H9 (cell line): ENCODE measurements at regions not wholly inside any gene's neighbourhood (a gene's known extent, or its start where the extent isn't known, plus 50 kb on each side); places are given as distances from the start of the nearest gene placed in this dataset.

Experiments used
- DNase-seq: peaks from one replicate; pipeline ENCODE4 v3.0.0-alpha.2; 2017
- H2AFZ ChIP-seq: one replicate; pipeline ENCODE4 v1.6.1; 2013; ENCODE audit warnings: mild to moderate bottlenecking, low read length, control low read depth, moderate library complexity
- H2AK5ac ChIP-seq: 2 replicates; pipeline ENCODE4 v1.6.1; 2013; ENCODE audit warnings: low read length, control low read depth, mixed read lengths; ENCODE audit not compliant: insufficient read length
- H2BK120ac ChIP-seq: one replicate; pipeline ENCODE4 v1.6.1; 2013; ENCODE audit warnings: low read depth, mild to moderate bottlenecking, low read length, control low read depth, inconsistent platforms; ENCODE audit not compliant: poor library complexity, severe bottlenecking
- H2BK12ac ChIP-seq: 2 replicates; pipeline ENCODE4 v1.6.1; 2013; ENCODE audit warnings: low read length, control low read depth, mixed read lengths, low read depth; ENCODE audit not compliant: insufficient read length
- H2BK15ac ChIP-seq: 2 replicates; pipeline ENCODE4 v1.6.1; 2013; ENCODE audit warnings: low read depth, low read length, control low read depth
- H2BK20ac ChIP-seq: one replicate; pipeline ENCODE4 v1.6.1; 2013; ENCODE audit warnings: low read depth, mild to moderate bottlenecking, low read length, control low read depth, inconsistent platforms; ENCODE audit not compliant: poor library complexity, severe bottlenecking
- H2BK5ac ChIP-seq: 2 replicates; pipeline ENCODE4 v1.6.1; 2013; ENCODE audit warnings: low read length, control low read depth, mixed read lengths; ENCODE audit not compliant: insufficient read length
- H3K14ac ChIP-seq: 2 replicates; pipeline ENCODE4 v1.6.1; 2013; ENCODE audit warnings: low read length, control low read depth; ENCODE audit not compliant: insufficient read depth
- H3K18ac ChIP-seq: 2 replicates; pipeline ENCODE4 v1.6.1; 2013; ENCODE audit warnings: low read depth, mild to moderate bottlenecking, mixed read lengths, low read length, control low read depth; ENCODE audit not compliant: insufficient read length
- H3K23ac ChIP-seq: 2 replicates; pipeline ENCODE4 v1.6.1; 2013; ENCODE audit warnings: low read length, control low read depth, mixed read lengths, low read depth; ENCODE audit not compliant: insufficient read length
- H3K23me2 ChIP-seq: 2 replicates; pipeline ENCODE4 v1.6.1; 2013; ENCODE audit warnings: low read depth, mild to moderate bottlenecking, mixed read lengths, low read length, control low read depth; ENCODE audit not compliant: insufficient read length, poor library complexity, severe bottlenecking
- H3K27ac ChIP-seq: 2 replicates; pipeline ENCODE4 v1.5.1; 2013; ENCODE audit warnings: low read length, control low read depth, mixed read lengths, low read depth; ENCODE audit not compliant: insufficient read length
- H3K27me3 ChIP-seq: 2 replicates; pipeline ENCODE4 v1.6.1; 2013; ENCODE audit warnings: low read length, control low read depth, inconsistent platforms; ENCODE audit not compliant: insufficient read depth
- H3K4ac ChIP-seq: 2 replicates; pipeline ENCODE4 v1.6.1; 2013; ENCODE audit warnings: low read depth, mild to moderate bottlenecking, control low read depth, inconsistent platforms, low read length, moderate library complexity
- H3K4me1 ChIP-seq: 2 replicates; pipeline ENCODE4 v1.6.1; 2013; ENCODE audit warnings: low read length, control low read depth, inconsistent platforms; ENCODE audit not compliant: insufficient read depth
- H3K4me2 ChIP-seq: 2 replicates; pipeline ENCODE4 v1.6.1; 2013; ENCODE audit warnings: low read length, control low read depth, mixed read lengths; ENCODE audit not compliant: insufficient read length, insufficient read depth
- H3K56ac ChIP-seq: 2 replicates; pipeline ENCODE4 v1.6.1; 2013; ENCODE audit warnings: low read depth, mild to moderate bottlenecking, mixed read lengths, low read length, control low read depth; ENCODE audit not compliant: insufficient read length
- H3K79me1 ChIP-seq: 2 replicates; pipeline ENCODE4 v1.6.1; 2013; ENCODE audit warnings: low read depth, mild to moderate bottlenecking, moderate library complexity, low read length, control low read depth, inconsistent platforms; ENCODE audit not compliant: insufficient read depth, poor library complexity, severe bottlenecking
- H3K79me2 ChIP-seq: 2 replicates; pipeline ENCODE4 v1.6.1; 2013; ENCODE audit warnings: low read length, control low read depth, inconsistent platforms; ENCODE audit not compliant: insufficient read depth
- H3K9ac ChIP-seq: 2 replicates; pipeline ENCODE4 v1.6.1; 2013; ENCODE audit warnings: low read length, control low read depth, mixed read lengths; ENCODE audit not compliant: insufficient read length; ENCODE audit errors: extremely low read depth
- H3K9me3 ChIP-seq: one replicate; pipeline ENCODE4 v1.6.1; 2013; ENCODE audit warnings: low read depth, low read length, inconsistent platforms; ENCODE audit not compliant: control insufficient read depth
- H3T11ph ChIP-seq: one replicate; pipeline ENCODE4 v1.6.1; 2013; ENCODE audit warnings: mild to moderate bottlenecking, low read length, control low read depth, inconsistent platforms
- H4K20me1 ChIP-seq: one replicate; pipeline ENCODE4 v1.6.1; 2013; ENCODE audit not compliant: control insufficient read depth, insufficient read length, insufficient read depth
- H4K5ac ChIP-seq: 2 replicates; pipeline ENCODE4 v1.6.1; 2013; ENCODE audit warnings: low read depth, mild to moderate bottlenecking, mixed read lengths, low read length, control low read depth; ENCODE audit not compliant: insufficient read length
- H4K8ac ChIP-seq: replicated peaks from 2 replicates; pipeline ENCODE4 v1.6.1; 2013; ENCODE audit warnings: low read length, control low read depth, mixed read lengths, low read depth; ENCODE audit not compliant: insufficient read length
- H4K91ac ChIP-seq: 2 replicates; pipeline ENCODE4 v1.6.1; 2013; ENCODE audit warnings: low read depth, mild to moderate bottlenecking, moderate library complexity, mixed read lengths, low read length, control low read depth; ENCODE audit not compliant: insufficient read length
- H3K27ac Mint-ChIP-seq, 3 experiments: 2 replicates in 2 of 3; 3 replicates in 1 of 3; pipeline ENCODE4 v1.8.0; 2020 to 2021; ENCODE audit warnings: mixed read lengths in 3 of 3, mild to moderate bottlenecking in 1 of 3, moderate library complexity in 1 of 3
- H3K27me3 Mint-ChIP-seq: 2 replicates; pipeline ENCODE4 v1.8.0; 2021; ENCODE audit warnings: low read depth, mild to moderate bottlenecking, moderate library complexity, mixed read lengths
- H3K36me3 Mint-ChIP-seq, 3 experiments: 2 replicates in 2 of 3; 3 replicates in 1 of 3; pipeline ENCODE4 v1.8.0; 2020 to 2021; ENCODE audit warnings: low read depth in 3 of 3, mixed read lengths in 3 of 3; ENCODE audit not compliant: insufficient read depth in 1 of 3
- H3K4me1 Mint-ChIP-seq, 2 experiments: 2 replicates each; pipeline ENCODE4 v1.8.0; 2020; ENCODE audit warnings: mixed read lengths in 2 of 2
- H3K4me3 Mint-ChIP-seq, 2 experiments: 2 replicates in 1 of 2; 3 replicates in 1 of 2; pipeline ENCODE4 v1.8.0; 2020 to 2021; ENCODE audit warnings: mild to moderate bottlenecking in 2 of 2, mixed read lengths in 2 of 2, moderate library complexity in 1 of 2
- H3K9me3 Mint-ChIP-seq, 2 experiments: 2 replicates in 1 of 2; 3 replicates in 1 of 2; pipeline ENCODE4 v1.8.0; 2020; ENCODE audit warnings: mild to moderate bottlenecking in 2 of 2, mixed read lengths in 2 of 2, moderate library complexity in 1 of 2
- WGBS: extraction: QIAGEN DNeasy Blood & Tissue Kit; methylation state at CpG from one replicate; pipeline ENCODE4 v1.1.7; 2013; ENCODE audit warnings: missing lambda C conversion rate, low lambda C conversion rate, mixed read lengths; ENCODE audit not compliant: insufficient read length; ENCODE audit errors: extremely low coverage; 5-methylcytosine and 5-hydroxymethylcytosine counted together
- TF ChIP-seq, protein P1 (sequence below): fragments of 200-600 bp; sonication (generic); conservative IDR thresholded peaks from 3 replicates; pipeline ENCODE4 v1.8.0; 2021; ENCODE audit warnings: antibody characterized with exemption, mild to moderate bottlenecking

DNA sequence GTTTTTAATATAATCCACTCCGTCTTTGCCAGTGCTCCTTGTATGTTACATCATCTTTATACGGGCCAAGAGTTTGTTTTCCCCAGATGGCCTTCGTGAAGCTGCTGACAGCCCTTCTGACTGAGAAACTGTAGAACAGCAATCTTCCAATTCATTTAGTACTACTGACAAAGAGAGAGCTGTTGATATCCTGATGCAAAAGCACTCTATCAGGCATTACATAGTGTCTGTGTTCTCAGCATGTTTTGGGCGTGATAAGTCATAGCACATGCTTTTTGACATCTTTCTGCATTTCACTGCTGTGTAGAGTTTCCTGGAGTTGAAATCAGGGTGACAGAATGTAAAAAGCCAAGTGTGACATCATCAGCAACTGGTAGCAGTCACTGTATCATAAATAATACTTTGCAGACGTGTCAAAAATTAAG lies 746.3 kb upstream of the FAM241A start:
- H2BK120ac ChIP-seq, result no peak overlapping the region
- H3K79me1 ChIP-seq, result no peaks in the 10 kb centered on the region
- Mint-ChIP-seq H3K36me3 (no peaks in the 10 kb centered on the region), H3K4me3 (no peak overlapping the region), H3K27ac (no peak overlapping the region), H3K27me3 (no peaks in the 10 kb centered on the region), H3K9me3 (peaks cover 2 to 4% of the 10 kb centered on the region in 2 experiments; a peak in 2 of 5 replicates), H3K4me1 (no peaks in the 10 kb centered on the region)
- H4K20me1 ChIP-seq, result no peaks in the 10 kb centered on the region
- no peaks in the 10 kb centered on the region for H3K27me3 ChIP-seq
- H2AK5ac ChIP-seq, result no peak overlapping the region
- H3K23ac ChIP-seq, result no peak overlapping the region
- H2BK5ac ChIP-seq, result no peak overlapping the region
- no peaks in the 10 kb centered on the region for H3K9me3 ChIP-seq
- no peak overlapping the region for H4K8ac ChIP-seq
- H3K56ac ChIP-seq, result no peak overlapping the region
- H3K4me2 ChIP-seq, result no peak overlapping the region
- no peak overlapping the region for H3T11ph ChIP-seq
- no CpG with 5 or more reads among the region's 5 CpGs for WGBS
- no peak for DNase-seq
- H3K27ac ChIP-seq, result no peak overlapping the region
- H3K23me2 ChIP-seq, result no peaks in the 10 kb centered on the region
- no peak overlapping the region for H2BK20ac ChIP-seq
- H3K79me2 ChIP-seq, result no peaks in the 10 kb centered on the region
- no peak overlapping the region for H4K5ac ChIP-seq
- no peak overlapping the region for H2AFZ ChIP-seq
- no peak overlapping the region for H3K18ac ChIP-seq
- H3K9ac ChIP-seq, result no peak overlapping the region
- no peaks in the 10 kb centered on the region for H3K4me1 ChIP-seq
- H2BK15ac ChIP-seq, result no peak overlapping the region
- no peak overlapping the region for H4K91ac ChIP-seq
- H3K14ac ChIP-seq, result no peak overlapping the region
- no peak overlapping the region for H2BK12ac ChIP-seq
- TF ChIP-seq, protein P1, sequence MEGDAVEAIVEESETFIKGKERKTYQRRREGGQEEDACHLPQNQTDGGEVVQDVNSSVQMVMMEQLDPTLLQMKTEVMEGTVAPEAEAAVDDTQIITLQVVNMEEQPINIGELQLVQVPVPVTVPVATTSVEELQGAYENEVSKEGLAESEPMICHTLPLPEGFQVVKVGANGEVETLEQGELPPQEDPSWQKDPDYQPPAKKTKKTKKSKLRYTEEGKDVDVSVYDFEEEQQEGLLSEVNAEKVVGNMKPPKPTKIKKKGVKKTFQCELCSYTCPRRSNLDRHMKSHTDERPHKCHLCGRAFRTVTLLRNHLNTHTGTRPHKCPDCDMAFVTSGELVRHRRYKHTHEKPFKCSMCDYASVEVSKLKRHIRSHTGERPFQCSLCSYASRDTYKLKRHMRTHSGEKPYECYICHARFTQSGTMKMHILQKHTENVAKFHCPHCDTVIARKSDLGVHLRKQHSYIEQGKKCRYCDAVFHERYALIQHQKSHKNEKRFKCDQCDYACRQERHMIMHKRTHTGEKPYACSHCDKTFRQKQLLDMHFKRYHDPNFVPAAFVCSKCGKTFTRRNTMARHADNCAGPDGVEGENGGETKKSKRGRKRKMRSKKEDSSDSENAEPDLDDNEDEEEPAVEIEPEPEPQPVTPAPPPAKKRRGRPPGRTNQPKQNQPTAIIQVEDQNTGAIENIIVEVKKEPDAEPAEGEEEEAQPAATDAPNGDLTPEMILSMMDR, result no peak
- H3K4ac ChIP-seq, result no peak overlapping the region
